ENCODE measurements at regions not wholly inside any gene's neighbourhood (a gene's known extent, or its start where the extent isn't known, plus 50 kb on each side); places are given as distances from the start of the nearest gene placed in this dataset.
"Not testable (repeated sequence)": the region's sequence is repeated elsewhere in the genome, so short reads cannot be mapped to it uniquely, and the experiment has no call there.

- DNase-seq (ENCODE audit: low read depth in 2 of 2): not testable (repeated sequence)
Measured at GRCh38 chr2:110291909-110292579, 79.7 kb upstream of the MTLN start.

GRCh38 chr2:110287817-110288216, 75.5 kb upstream of the MTLN start:
- not testable (repeated sequence) for DNase-seq (ENCODE audit: low read depth in 2 of 2)

GRCh38 chr2:110287253-110287652, 74.9 kb upstream of the MTLN start:
- DNase-seq (ENCODE audit: low read depth in 2 of 2): not testable (repeated sequence)

GRCh38 chr2:110285002-110285401, 72.7 kb upstream of the MTLN start:
- not testable (repeated sequence) for DNase-seq (ENCODE audit: low read depth in 2 of 2)

- DNase-seq (ENCODE audit: low read depth in 2 of 2): not testable (repeated sequence)
Measured at GRCh38 chr2:110280804-110281203, 68.5 kb upstream of the MTLN start.

GRCh38 chr2:110277054-110277453, 64.7 kb upstream of the MTLN start:
- not testable (repeated sequence) for DNase-seq (ENCODE audit: low read depth in 2 of 2)

- not testable (repeated sequence) for DNase-seq (ENCODE audit: low read depth in 2 of 2)
Measured at GRCh38 chr2:110276092-110276491, 63.7 kb upstream of the MTLN start.

GRCh38 chr2:110269674-110270073, 57.3 kb upstream of the MTLN start:
- not testable (repeated sequence) for DNase-seq (ENCODE audit: low read depth in 2 of 2)

- not testable (repeated sequence) for DNase-seq (ENCODE audit: low read depth in 2 of 2)
Measured at GRCh38 chr2:110267828-110268407, 55.6 kb upstream of the MTLN start.

- not testable (repeated sequence) for DNase-seq (ENCODE audit: low read depth in 2 of 2)
Measured at GRCh38 chr2:110264804-110265203, 52.5 kb upstream of the MTLN start.

GRCh38 chr2:110264076-110264681, 51.8 kb upstream of the MTLN start:
- not testable (repeated sequence) for DNase-seq (ENCODE audit: low read depth in 2 of 2)

GRCh38 chr2:110263462-110263861, 51.1 kb upstream of the MTLN start:
- DNase-seq (ENCODE audit: low read depth in 2 of 2): not testable (repeated sequence)
